HG03064 (cell line): ENCODE measurements at regions not wholly inside any gene's neighbourhood (a gene's known extent, or its start where the extent isn't known, plus 50 kb on each side); places are given as distances from the start of the nearest gene placed in this dataset.
"Not testable (repeated sequence)": the region's sequence is repeated elsewhere in the genome, so short reads cannot be mapped to it uniquely, and the experiment has no call there.

Experiments used
- ATAC-seq: cut with Tn5 transposase; IDR thresholded peaks from one replicate; pipeline ENCODE4 v1.9.1; 2021; ENCODE audit warnings: low read depth; ENCODE audit not compliant: unreplicated experiment

DNA sequence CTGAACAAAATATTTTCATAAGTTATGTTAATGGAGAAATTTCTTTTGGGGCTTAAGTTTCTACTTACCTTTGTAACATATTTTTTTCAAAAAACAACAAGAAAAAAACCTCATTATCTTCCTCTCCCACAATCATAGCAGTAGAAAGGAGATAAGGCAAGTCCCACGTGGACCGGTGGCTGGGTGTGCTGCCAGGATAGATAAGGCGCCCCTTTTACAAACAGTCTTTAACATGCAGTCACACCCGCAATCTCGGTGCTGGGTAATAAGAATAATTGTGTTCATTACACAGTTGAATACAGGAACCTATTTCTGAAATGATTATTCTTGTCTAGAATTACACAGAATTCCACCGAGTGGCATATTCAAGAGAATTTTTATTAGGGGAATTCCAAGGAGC, 1202.3 kb downstream of the UQCRFS1 start:
- no peak for ATAC-seq

- no peak for ATAC-seq
These were observed 1203.3 kb downstream of the UQCRFS1 start for GRCh38 chr19:28009696-28010095.

- ATAC-seq, result no peak
These were observed 1204.3 kb downstream of the UQCRFS1 start for GRCh38 chr19:28008695-28009094.

GRCh38 chr19:28003543-28003942, 1209.4 kb downstream of the UQCRFS1 start:
- no peak for ATAC-seq

- no peak for ATAC-seq
These were observed 1215.9 kb downstream of the UQCRFS1 start for GRCh38 chr19:27997069-27997468.

- ATAC-seq, result no peak
These were observed 1219.1 kb downstream of the UQCRFS1 start for GRCh38 chr19:27993619-27994570.

DNA sequence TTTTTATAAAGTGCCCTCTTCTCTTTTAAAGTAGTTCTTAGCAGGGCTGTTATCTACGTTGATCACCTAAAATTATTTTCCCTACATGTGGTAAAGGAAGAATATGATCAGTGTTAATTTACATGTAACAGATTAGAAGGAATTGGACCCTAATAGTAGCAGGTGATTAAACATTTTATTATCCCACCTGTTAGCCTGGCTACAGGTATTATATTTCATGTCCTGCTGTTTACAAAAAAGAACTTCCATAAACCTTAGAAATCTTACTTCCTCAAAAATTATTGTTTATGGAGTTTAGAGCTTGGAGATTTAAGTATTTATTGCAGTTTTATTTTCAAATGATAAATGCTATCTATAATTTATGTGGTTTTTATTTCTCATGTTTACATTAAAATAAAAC, 1226.7 kb downstream of the UQCRFS1 start:
- ATAC-seq, result no peak

- ATAC-seq, result no peak
These were observed 1237.4 kb downstream of the UQCRFS1 start for GRCh38 chr19:27975419-27976005.

DNA sequence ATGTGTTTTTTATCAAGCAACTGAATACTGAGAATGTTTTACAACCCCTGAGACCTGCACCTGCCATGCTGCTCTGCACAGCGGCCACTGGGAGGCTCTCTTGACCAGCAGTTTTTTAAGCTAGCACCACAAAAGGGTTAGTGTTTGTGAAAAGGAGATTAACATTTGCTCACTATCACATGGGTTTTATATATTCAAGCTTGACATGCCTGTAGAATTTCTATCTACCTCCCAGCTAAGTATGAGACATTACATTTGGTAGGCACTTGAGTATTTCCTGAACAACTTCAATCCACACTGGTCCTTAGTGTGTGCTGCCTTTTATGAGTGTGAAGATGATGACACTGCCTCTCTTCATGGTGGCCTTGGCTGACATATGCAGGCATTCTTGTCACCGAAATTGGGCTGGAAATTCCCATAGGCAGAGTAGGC, 1238.9 kb downstream of the UQCRFS1 start:
- no peak for ATAC-seq

DNA sequence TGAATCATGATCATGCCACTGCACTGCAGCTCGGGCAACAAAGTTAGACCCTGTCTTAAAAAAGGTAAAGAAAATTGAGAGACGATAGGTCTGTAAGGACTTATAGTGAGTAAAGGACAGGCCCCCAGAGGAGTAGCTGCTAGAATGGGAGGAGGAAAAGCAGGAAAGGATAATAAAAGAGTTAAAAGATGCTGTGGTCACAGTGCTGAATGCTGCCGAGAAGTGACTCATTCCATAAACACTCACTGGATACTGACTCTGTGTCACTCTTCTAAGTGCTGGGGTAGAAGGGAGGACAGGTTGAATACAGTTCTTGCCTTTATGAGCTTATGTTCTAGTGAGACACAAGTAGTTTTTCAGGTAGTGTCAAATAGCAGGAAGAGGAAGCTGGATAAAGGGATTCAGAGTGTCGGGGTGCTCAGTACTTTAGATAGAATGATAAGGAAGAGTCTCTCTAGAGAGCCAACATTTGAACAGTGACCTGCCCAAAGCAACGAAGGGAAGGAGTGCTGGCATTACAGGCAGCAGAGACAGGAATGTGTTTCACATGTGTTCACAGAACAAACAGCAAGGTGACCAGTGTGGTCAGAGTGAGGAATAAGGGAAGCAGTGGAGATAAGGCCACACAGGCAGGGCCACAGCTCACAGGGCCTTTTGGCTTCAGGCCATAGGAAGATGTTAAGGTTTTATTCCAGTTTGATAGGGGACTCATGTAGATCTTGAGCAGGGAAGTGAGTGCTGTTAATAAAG, 1240.5 kb downstream of the UQCRFS1 start:
- ATAC-seq, result no peak

DNA sequence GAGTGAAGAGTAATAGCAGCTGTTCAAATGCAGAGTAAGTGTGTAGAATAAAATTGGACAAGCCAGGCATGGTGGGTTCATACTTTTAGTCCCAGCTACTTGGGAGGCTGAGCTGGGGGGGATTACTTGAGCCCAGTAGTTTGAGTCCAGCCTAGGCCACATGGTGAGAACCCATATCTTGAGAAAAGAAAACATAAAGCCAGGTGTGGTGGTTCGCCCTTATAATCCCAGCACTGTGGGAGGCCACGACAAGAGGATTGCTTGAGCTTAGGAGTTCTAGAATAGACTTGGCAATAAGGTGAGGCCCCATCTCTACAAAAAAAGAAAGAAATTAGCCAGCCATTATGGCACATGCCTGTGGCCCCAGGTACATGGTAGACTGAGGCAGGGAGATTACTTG, 1241.1 kb downstream of the UQCRFS1 start:
- ATAC-seq, result no peak

DNA sequence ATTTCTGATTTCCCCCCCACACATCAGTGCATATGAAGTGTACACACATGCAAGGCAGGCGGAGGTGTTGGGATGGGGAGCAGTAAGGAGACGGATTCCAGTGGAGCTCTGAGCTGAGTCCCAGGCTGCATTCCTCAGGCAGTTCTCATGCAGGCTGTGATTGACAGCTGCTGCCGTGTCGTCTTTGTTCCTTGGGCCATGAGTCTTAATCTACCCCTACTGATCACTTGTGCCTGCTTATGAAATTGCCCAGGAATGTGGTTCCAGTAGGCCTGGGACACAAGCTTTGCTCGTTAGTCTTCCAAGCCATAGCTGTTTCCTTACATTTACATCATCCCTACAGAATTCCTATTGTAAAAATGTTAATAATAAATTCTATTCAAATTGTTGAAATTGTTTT, 1241.9 kb downstream of the UQCRFS1 start:
- no peak for ATAC-seq

DNA sequence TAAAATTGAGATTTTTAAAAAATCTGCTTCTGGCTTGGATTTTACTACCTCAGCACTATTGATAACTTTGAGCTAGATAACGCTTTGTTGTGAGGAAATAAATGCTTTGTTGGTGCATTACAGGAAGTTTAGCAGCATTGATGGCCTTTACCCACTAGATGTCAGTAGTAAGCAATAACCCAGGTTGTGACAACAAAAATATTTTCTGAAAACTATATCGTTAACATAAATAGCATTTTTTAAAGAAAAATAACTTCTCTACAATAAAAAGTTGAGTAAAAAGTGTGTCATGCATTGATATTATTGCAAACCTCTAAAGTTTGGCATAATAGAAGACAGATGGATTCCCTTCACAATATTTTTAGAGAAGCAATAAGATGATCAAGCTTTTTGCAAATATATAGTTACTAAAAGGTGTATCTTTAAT, 1246.5 kb downstream of the UQCRFS1 start:
- ATAC-seq, result no peak

DNA sequence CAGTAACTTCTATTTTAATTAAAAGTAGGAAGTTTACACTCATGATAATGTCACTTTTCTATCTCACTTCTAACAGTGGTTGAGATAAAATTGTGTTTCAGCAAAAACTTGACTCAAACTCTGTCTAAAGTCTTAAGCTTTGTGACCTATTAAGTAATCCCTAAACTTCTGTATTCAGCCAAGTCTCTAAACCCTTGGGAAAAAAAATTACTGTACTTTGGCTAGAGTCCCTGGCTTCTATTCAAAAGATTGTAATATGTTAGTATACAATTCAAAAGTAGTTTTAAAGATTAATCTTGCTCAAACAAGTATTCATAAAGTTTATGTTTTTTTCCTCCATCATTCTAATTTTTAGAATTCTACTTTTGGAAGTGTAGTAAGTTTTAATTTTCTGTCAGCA, 1248.8 kb downstream of the UQCRFS1 start:
- ATAC-seq, result no peak

DNA sequence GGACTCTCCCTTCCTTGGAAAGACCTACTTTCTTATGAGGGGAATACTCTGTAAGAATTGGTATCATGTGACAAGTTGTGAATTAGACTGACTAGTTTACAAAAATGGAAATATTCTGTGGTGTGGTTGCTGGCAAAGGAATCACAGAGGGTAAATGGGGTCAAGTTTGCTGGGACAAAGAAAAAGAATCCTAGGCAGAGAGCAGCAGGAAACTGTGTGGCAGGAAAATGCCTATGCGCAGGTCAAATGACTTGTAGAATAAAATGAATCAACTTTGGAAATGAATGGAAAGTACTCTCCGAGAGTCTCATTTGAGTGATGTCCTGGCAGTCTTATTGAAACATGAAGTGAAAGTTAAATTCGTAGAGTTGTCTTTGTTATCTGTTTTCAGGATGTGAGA, 1250.7 kb downstream of the UQCRFS1 start:
- ATAC-seq, result no peak

- no peak for ATAC-seq
These were observed 1257.2 kb downstream of the UQCRFS1 start for GRCh38 chr19:27955485-27956480.

DNA sequence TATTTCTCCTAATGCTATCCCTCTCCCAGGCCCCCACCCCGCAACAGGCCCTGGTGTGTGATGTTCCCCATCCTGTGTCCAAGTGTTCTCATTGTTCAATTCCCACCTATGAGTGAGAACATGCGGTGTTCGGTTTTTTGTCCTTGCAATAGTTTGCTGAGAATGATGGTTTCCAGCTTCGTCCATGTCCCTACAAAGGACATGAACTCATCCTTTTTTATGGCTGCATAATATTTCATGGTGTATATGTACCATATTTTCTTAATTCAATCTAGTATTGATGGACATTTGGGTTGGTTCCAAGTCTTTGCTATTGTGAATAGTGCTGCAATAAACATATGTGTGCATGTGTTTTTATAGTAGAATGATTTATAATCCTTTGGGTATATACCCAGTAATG, 1270.3 kb downstream of the UQCRFS1 start:
- not testable (repeated sequence) for ATAC-seq

DNA sequence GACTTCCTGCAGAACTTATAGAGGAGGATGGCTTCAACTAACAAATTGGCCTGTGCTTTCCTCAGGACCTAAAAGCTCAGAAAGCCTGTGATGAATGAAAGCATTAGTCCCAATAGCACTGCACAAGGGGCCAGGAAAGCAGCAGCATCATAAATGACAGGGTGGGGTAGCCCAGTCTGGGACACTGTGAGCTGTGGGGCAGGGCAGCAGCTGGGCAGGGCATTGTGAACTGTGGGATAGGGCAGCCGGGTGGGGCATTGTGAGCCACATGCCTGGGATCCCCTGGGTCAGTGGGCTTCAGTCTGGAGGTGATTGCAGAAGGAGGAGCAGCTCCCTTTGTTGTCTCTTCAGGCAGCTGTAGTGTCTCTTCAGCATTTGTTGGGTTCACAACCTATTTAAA, 1276.8 kb downstream of the UQCRFS1 start:
- no peak for ATAC-seq

- no peak for ATAC-seq
These were observed 1277.3 kb downstream of the UQCRFS1 start for GRCh38 chr19:27935669-27936068.

DNA sequence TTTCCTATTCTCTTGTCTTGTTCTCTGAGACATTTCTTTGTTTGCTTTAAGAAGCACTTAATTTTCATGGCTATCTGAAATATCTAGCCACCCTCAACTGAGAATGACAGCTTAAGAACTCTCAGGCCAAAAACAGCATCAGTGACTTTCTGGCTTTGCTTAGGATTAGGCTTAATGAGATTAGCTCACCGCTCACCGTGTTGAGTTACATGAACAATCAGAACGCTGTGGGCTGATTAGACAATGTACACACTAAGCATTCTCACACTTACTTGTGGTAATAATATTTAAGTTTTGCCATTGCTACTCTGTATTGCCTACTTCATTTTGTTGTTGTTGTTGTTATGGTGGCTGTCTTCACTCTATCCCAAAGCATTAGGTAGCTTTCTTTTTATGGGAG, 1283.6 kb downstream of the UQCRFS1 start:
- ATAC-seq, result no peak
